NT2/D1 (cell line): ENCODE measurements at regions not wholly inside any gene's neighbourhood (a gene's known extent, or its start where the extent isn't known, plus 50 kb on each side); places are given as distances from the start of the nearest gene placed in this dataset.

Source experiments
- YY1 ChIP-seq: IDR thresholded peaks from 2 replicates; pipeline ENCODE4 v1.6.1; 2011; ENCODE audit not compliant: insufficient read length, insufficient read depth
- ZNF274 ChIP-seq: IDR thresholded peaks from 2 replicates; pipeline ENCODE4 v1.6.1; 2011; ENCODE audit warnings: mild to moderate bottlenecking, low read depth, low read length

DNA sequence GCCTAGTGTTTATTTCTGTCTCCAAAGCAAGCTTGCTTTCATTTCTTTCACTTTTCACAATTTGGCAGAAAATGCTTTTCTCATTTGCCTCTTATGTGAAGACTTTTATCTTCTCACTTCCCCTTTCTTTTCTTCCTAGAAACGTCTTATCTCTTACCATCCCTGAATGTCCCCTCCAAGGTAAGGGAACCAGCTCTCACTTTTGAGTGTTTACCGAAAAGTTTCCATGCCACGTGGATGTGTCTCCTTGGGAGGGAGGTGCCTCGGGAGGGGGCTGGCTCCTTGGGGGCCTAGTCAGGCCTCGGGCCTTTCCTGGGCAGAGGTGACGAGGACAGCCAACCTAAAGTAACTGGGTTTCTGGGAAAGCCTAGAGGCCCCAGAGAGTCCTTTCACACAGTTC is 127.4 kb downstream of the CD24 start:
- TF ChIP-seq YY1, result no peak
- no peak for TF ChIP-seq ZNF274
